ENCODE measurements at regions not wholly inside any gene's neighbourhood (a gene's known extent, or its start where the extent isn't known, plus 50 kb on each side); places are given as distances from the start of the nearest gene placed in this dataset.

DNA sequence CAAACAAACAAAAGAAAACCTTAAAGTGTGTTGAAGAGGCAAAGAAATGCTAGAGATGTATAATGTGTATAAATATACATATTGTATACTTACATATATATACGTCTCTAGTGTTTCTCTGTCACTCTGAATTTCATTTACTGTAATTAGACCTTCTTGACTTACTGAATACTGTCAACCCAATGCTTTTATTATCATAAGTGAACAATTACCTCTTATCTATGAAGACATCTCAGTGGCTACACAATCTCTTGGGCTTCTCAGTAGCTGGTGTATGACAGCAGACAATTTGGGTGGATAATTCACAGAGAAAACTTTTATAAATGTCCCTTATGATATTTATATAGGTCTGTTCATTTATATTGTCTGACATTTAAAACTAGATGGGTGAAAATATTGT lies 664.1 kb upstream of the ANO3 start:
- Histone ChIP-seq H3K27ac (ENCODE audit: low read length) (no peak overlapping the region), H3K4me1 (ENCODE audit: control insufficient read depth, insufficient read depth, low read length) (no peaks in the 10 kb centered on the region), H3K27me3 (ENCODE audit: control insufficient read depth, insufficient read depth, low read length) (no peaks in the 10 kb centered on the region), H3K4me3 (ENCODE audit: low read depth in 2 of 2, low read length in 2 of 2) (no peak overlapping the region), H3K9me3 (ENCODE audit: control insufficient read depth, insufficient read depth, low read depth, low read length) (no peaks in the 10 kb centered on the region), H3K36me3 (ENCODE audit: control insufficient read depth, insufficient read depth, low read length) (no peaks in the 10 kb centered on the region)
- no TSS peak for BruUV-seq (replicated peaks)
- ATAC-seq (no peak), DNase-seq (ENCODE audit: low read depth, low spot score) (no peak)
- no peak for TF ChIP-seq TCF7L2 (IDR thresholded peaks at IDR 0.05; ENCODE audit: low read depth, low read length)
- TF ChIP-seq SIN3A (IDR thresholded peaks at IDR 0.05; ENCODE audit: borderline replicate concordance, insufficient read depth, low read depth, low read length), result no peak
- TF ChIP-seq, protein P1, sequence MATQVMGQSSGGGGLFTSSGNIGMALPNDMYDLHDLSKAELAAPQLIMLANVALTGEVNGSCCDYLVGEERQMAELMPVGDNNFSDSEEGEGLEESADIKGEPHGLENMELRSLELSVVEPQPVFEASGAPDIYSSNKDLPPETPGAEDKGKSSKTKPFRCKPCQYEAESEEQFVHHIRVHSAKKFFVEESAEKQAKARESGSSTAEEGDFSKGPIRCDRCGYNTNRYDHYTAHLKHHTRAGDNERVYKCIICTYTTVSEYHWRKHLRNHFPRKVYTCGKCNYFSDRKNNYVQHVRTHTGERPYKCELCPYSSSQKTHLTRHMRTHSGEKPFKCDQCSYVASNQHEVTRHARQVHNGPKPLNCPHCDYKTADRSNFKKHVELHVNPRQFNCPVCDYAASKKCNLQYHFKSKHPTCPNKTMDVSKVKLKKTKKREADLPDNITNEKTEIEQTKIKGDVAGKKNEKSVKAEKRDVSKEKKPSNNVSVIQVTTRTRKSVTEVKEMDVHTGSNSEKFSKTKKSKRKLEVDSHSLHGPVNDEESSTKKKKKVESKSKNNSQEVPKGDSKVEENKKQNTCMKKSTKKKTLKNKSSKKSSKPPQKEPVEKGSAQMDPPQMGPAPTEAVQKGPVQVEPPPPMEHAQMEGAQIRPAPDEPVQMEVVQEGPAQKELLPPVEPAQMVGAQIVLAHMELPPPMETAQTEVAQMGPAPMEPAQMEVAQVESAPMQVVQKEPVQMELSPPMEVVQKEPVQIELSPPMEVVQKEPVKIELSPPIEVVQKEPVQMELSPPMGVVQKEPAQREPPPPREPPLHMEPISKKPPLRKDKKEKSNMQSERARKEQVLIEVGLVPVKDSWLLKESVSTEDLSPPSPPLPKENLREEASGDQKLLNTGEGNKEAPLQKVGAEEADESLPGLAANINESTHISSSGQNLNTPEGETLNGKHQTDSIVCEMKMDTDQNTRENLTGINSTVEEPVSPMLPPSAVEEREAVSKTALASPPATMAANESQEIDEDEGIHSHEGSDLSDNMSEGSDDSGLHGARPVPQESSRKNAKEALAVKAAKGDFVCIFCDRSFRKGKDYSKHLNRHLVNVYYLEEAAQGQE (IDR thresholded peaks at IDR 0.05; ENCODE audit: insufficient read depth in 1 of 2, low read depth in 2 of 2, low read length in 1 of 2), result no peak
- TF ChIP-seq POLR2AphosphoS5 (IDR thresholded peaks at IDR 0.05; ENCODE audit: low read depth, low read length), result no peak
- TF ChIP-seq, protein P2, sequence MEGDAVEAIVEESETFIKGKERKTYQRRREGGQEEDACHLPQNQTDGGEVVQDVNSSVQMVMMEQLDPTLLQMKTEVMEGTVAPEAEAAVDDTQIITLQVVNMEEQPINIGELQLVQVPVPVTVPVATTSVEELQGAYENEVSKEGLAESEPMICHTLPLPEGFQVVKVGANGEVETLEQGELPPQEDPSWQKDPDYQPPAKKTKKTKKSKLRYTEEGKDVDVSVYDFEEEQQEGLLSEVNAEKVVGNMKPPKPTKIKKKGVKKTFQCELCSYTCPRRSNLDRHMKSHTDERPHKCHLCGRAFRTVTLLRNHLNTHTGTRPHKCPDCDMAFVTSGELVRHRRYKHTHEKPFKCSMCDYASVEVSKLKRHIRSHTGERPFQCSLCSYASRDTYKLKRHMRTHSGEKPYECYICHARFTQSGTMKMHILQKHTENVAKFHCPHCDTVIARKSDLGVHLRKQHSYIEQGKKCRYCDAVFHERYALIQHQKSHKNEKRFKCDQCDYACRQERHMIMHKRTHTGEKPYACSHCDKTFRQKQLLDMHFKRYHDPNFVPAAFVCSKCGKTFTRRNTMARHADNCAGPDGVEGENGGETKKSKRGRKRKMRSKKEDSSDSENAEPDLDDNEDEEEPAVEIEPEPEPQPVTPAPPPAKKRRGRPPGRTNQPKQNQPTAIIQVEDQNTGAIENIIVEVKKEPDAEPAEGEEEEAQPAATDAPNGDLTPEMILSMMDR (IDR thresholded peaks at IDR 0.05), result no peak
- intact Hi-C loops (cut with micrococcal nuclease; ENCODE audit: unreplicated experiment) (no loop called here), in situ Hi-C loops (cut with HindIII; ENCODE audit: low pct_unique_long_range_greater_than_20kb, low sequenced_read_pairs) (no loop called here)
- POLR2A ChIA-PET, result no interaction called here
- CTCF ChIA-PET, result no interaction called here

DNA sequence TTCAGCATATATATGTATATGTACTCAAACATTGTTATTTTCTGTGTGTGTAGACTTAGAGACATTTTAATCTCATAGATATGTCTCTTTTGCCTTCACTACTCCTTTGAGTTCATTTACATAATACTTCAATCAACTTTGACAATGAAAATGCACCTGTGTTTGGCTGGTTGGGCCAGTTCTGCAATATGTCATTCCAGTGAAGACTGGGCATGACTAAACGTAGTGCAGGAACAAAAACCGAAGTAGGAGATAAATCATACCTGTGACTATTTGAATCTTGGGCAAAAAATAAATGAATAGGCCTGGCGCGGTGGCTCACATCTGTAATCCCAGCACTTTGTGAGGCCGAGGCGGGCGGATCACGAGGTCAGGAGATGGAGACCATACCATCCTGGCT lies 640.0 kb upstream of the ANO3 start:
- POLR2A ChIA-PET, result no interaction called here
- Histone ChIP-seq H3K4me1 (ENCODE audit: control insufficient read depth, insufficient read depth, low read length) (no peaks in the 10 kb centered on the region), H3K36me3 (ENCODE audit: control insufficient read depth, insufficient read depth, low read length) (no peaks in the 10 kb centered on the region), H3K27ac (ENCODE audit: low read length) (no peak overlapping the region), H3K4me3 (ENCODE audit: low read depth in 2 of 2, low read length in 2 of 2) (no peak overlapping the region), H3K9me3 (ENCODE audit: control insufficient read depth, insufficient read depth, low read depth, low read length) (no peaks in the 10 kb centered on the region; the same call in 1 of the 2 replicates), H3K27me3 (ENCODE audit: control insufficient read depth, insufficient read depth, low read length) (no peaks in the 10 kb centered on the region)
- DNase-seq (ENCODE audit: low read depth, low spot score) (no peak), ATAC-seq (no peak)
- TF ChIP-seq, protein P1 (IDR thresholded peaks at IDR 0.05; ENCODE audit: insufficient read depth in 1 of 2, low read depth in 2 of 2, low read length in 1 of 2), result no peak
- TF ChIP-seq POLR2AphosphoS5 (IDR thresholded peaks at IDR 0.05; ENCODE audit: low read depth, low read length), result no peak
- in situ Hi-C loops (cut with HindIII; ENCODE audit: low pct_unique_long_range_greater_than_20kb, low sequenced_read_pairs) (no loop called here), intact Hi-C loops (cut with micrococcal nuclease; ENCODE audit: unreplicated experiment) (no loop called here)
- CTCF ChIA-PET, result no interaction called here
- BruUV-seq (replicated peaks), result no TSS peak
